ENCODE measurements at regions not wholly inside any gene's neighbourhood (a gene's known extent, or its start where the extent isn't known, plus 50 kb on each side); places are given as distances from the start of the nearest gene placed in this dataset.

GRCh38 chr11:76280151-76280881, 74.0 kb upstream of the WNT11 start:
- Mint-ChIP-seq H3K4me3 (no peak overlapping the region), H3K4me1 (ENCODE audit: low read depth) (peaks cover 7% of the 10 kb centered on the region), H3K36me3 (ENCODE audit: low read depth) (no peaks in the 10 kb centered on the region), H3K9me3 (no peaks in the 10 kb centered on the region), H3K27ac (no peak overlapping the region), H3K27me3 (no peaks in the 10 kb centered on the region)
- DNase-seq (no peak), ATAC-seq (no peak)
- TF ChIP-seq CTCF (IDR thresholded peaks at IDR 0.05), result no peak
- POLR2A ChIA-PET, result no interaction called here
- CTCF ChIA-PET, result no interaction called here
- intact Hi-C loops (cut with micrococcal nuclease), result no loop called here

- no peaks in the 10 kb centered on the region for H3K27me3 Mint-ChIP-seq
- no peak overlapping the region for H3K27ac Mint-ChIP-seq
- ATAC-seq (no peak), DNase-seq (no peak)
- H3K9me3 Mint-ChIP-seq, result no peaks in the 10 kb centered on the region
- H3K36me3 Mint-ChIP-seq (ENCODE audit: low read depth), result no peaks in the 10 kb centered on the region
- ChIA-PET POLR2A (no interaction called here), CTCF (no interaction called here)
- H3K4me3 Mint-ChIP-seq, result no peak overlapping the region
- TF ChIP-seq CTCF (IDR thresholded peaks at IDR 0.05), result no peak
- peaks cover 7% of the 10 kb centered on the region for H3K4me1 Mint-ChIP-seq (ENCODE audit: low read depth)
- intact Hi-C loops (cut with micrococcal nuclease), result no loop called here
Measured at GRCh38 chr11:76279646-76280045, 73.3 kb upstream of the WNT11 start.

- Mint-ChIP-seq H3K27ac (no peak overlapping the region), H3K36me3 (ENCODE audit: low read depth) (no peaks in the 10 kb centered on the region), H3K9me3 (no peaks in the 10 kb centered on the region), H3K4me3 (no peak overlapping the region), H3K27me3 (no peaks in the 10 kb centered on the region), H3K4me1 (ENCODE audit: low read depth) (peaks cover 7% of the 10 kb centered on the region)
- ATAC-seq (no peak), DNase-seq (no peak)
- intact Hi-C loops (cut with micrococcal nuclease), result no loop called here
- ChIA-PET CTCF (no interaction called here), POLR2A (no interaction called here)
- no peak for TF ChIP-seq CTCF (IDR thresholded peaks at IDR 0.05)
Measured at GRCh38 chr11:76279038-76279437, 72.7 kb upstream of the WNT11 start.

GRCh38 chr11:76278526-76278925, 72.2 kb upstream of the WNT11 start:
- intact Hi-C loops (cut with micrococcal nuclease), result no loop called here
- Mint-ChIP-seq H3K27me3 (no peaks in the 10 kb centered on the region), H3K9me3 (no peaks in the 10 kb centered on the region), H3K4me3 (no peak overlapping the region), H3K4me1 (ENCODE audit: low read depth) (peaks cover 7% of the 10 kb centered on the region), H3K36me3 (ENCODE audit: low read depth) (no peaks in the 10 kb centered on the region), H3K27ac (no peak overlapping the region)
- DNase-seq (no peak), ATAC-seq (no peak)
- ChIA-PET POLR2A (no interaction called here), CTCF (no interaction called here)
- no peak for TF ChIP-seq CTCF (IDR thresholded peaks at IDR 0.05)

- H3K27ac Mint-ChIP-seq, result no peak overlapping the region
- H3K9me3 Mint-ChIP-seq, result no peaks in the 10 kb centered on the region
- intact Hi-C loops (cut with micrococcal nuclease), result no loop called here
Measured at GRCh38 chr11:76277298-76278175, 71.2 kb upstream of the WNT11 start.

More at GRCh38 chr11:76277298-76278175, 71.2 kb upstream of the WNT11 start:
- ChIA-PET CTCF (no interaction called here), POLR2A (no interaction called here)
- no peaks in the 10 kb centered on the region for H3K27me3 Mint-ChIP-seq
- H3K4me3 Mint-ChIP-seq, result no peak overlapping the region
- DNase-seq, result no peak
- ATAC-seq, result no peak
- TF ChIP-seq CTCF (IDR thresholded peaks at IDR 0.05), result no peak
- H3K36me3 Mint-ChIP-seq (ENCODE audit: low read depth), result no peaks in the 10 kb centered on the region
- H3K4me1 Mint-ChIP-seq (ENCODE audit: low read depth), result peaks cover 6% of the 10 kb centered on the region

All from activated CD8-positive, alpha-beta T cell treated with anti-CD3 and anti-CD28 coated beads for 36 hours (primary cell).